Type B pancreatic cell (in vitro differentiated cells): ENCODE measurements at regions not wholly inside any gene's neighbourhood (a gene's known extent, or its start where the extent isn't known, plus 50 kb on each side); places are given as distances from the start of the nearest gene placed in this dataset.
A peak's percentile ranks its signal among the peaks of the same experiment; 100 is the strongest.

Source experiments
- DNase-seq: peaks from one replicate; pipeline ENCODE4 v3.0.0; 2021; ENCODE audit warnings: mixed read lengths; ENCODE audit not compliant: unreplicated experiment; ENCODE audit errors: extremely low spot score
- H3K27ac Mint-ChIP-seq: 2 replicates; pipeline ENCODE4 v1.8.0; 2021; ENCODE audit warnings: mild to moderate bottlenecking, mixed read lengths
- H3K27me3 Mint-ChIP-seq: 2 replicates; pipeline ENCODE4 v1.8.0; 2021; ENCODE audit warnings: mixed read lengths
- H3K36me3 Mint-ChIP-seq: 2 replicates; pipeline ENCODE4 v1.8.0; 2021; ENCODE audit warnings: mixed read lengths
- H3K4me1 Mint-ChIP-seq: one replicate; pipeline ENCODE4 v1.8.0; 2021; ENCODE audit warnings: mixed read lengths; ENCODE audit not compliant: unreplicated experiment
- H3K4me3 Mint-ChIP-seq: 2 replicates; pipeline ENCODE4 v1.8.0; 2021; ENCODE audit warnings: mild to moderate bottlenecking, mixed read lengths
- H3K9me3 Mint-ChIP-seq: 2 replicates; pipeline ENCODE4 v1.8.0; 2021; ENCODE audit warnings: mixed read lengths
- CTCF ChIP-seq: fragments of 200-600 bp; sonication (generic); conservative IDR thresholded peaks from 2 replicates; pipeline ENCODE4 v1.5.0; 2021; ENCODE audit warnings: antibody characterized with exemption, mild to moderate bottlenecking

GRCh38 chr9:135023088-135023785 lies 64.2 kb upstream of the OLFM1 start:
- Mint-ChIP-seq H3K27ac (peak overlapping the region; percentile 86), H3K4me1 (peaks cover 14% of the 10 kb centered on the region), H3K4me3 (peak overlapping the region; percentile 52), H3K27me3 (peaks cover 31% of the 10 kb centered on the region), H3K36me3 (peaks cover 4% of the 10 kb centered on the region), H3K9me3 (peaks cover 19% of the 10 kb centered on the region)
- DNase-seq: no peak
- TF ChIP-seq CTCF: no peak

- Mint-ChIP-seq H3K27ac (peak overlapping the region; percentile 86), H3K36me3 (peaks cover 4% of the 10 kb centered on the region)
Measured at GRCh38 chr9:135023786-135024405, 63.6 kb upstream of the OLFM1 start.

GRCh38 chr9:135029463-135029862 lies 58.0 kb upstream of the OLFM1 start:
- Mint-ChIP-seq H3K9me3 (peaks cover 5% of the 10 kb centered on the region), H3K27ac (no peak overlapping the region), H3K27me3 (peaks cover 17% of the 10 kb centered on the region), H3K4me3 (no peak overlapping the region), H3K4me1 (no peaks in the 10 kb centered on the region), H3K36me3 (no peaks in the 10 kb centered on the region)
- no peak for TF ChIP-seq CTCF
- no peak for DNase-seq

More at GRCh38 chr9:135023786-135024405, 63.6 kb upstream of the OLFM1 start:
- peak overlapping the region; percentile 52 for H3K4me3 Mint-ChIP-seq
- H3K4me1 Mint-ChIP-seq: peaks cover 14% of the 10 kb centered on the region
- peaks cover 19% of the 10 kb centered on the region for H3K9me3 Mint-ChIP-seq
- peaks cover 31% of the 10 kb centered on the region for H3K27me3 Mint-ChIP-seq
- TF ChIP-seq CTCF: no peak
- DNase-seq: no peak

GRCh38 chr9:135029871-135030565 lies 57.5 kb upstream of the OLFM1 start:
- Mint-ChIP-seq H3K27ac (no peak overlapping the region), H3K36me3 (no peaks in the 10 kb centered on the region), H3K4me1 (no peaks in the 10 kb centered on the region), H3K27me3 (peaks cover 17% of the 10 kb centered on the region), H3K4me3 (no peak overlapping the region), H3K9me3 (peaks cover 5% of the 10 kb centered on the region)
- DNase-seq: no peak
- no peak for TF ChIP-seq CTCF

- H3K27me3 Mint-ChIP-seq: peaks cover 16% of the 10 kb centered on the region
- no peaks in the 10 kb centered on the region for H3K4me1 Mint-ChIP-seq
- H3K27ac Mint-ChIP-seq: no peak overlapping the region
- H3K36me3 Mint-ChIP-seq: no peaks in the 10 kb centered on the region
- TF ChIP-seq CTCF: no peak
- H3K4me3 Mint-ChIP-seq: no peak overlapping the region
- H3K9me3 Mint-ChIP-seq: peaks cover 5% of the 10 kb centered on the region
- DNase-seq: no peak
Measured at GRCh38 chr9:135030566-135031226, 56.8 kb upstream of the OLFM1 start.
